IgD-negative memory B cell (primary cell): ENCODE measurements at regions not wholly inside any gene's neighbourhood (a gene's known extent, or its start where the extent isn't known, plus 50 kb on each side); places are given as distances from the start of the nearest gene placed in this dataset.

Experiments used
- H3K27ac Mint-ChIP-seq, 3 donors: one replicate each; pipeline ENCODE4 v1.8.0; 2020 to 2022; ENCODE audit warnings: mild to moderate bottlenecking in 3 of 3, mixed read lengths in 3 of 3, moderate library complexity in 1 of 3
- H3K27me3 Mint-ChIP-seq: one replicate; pipeline ENCODE4 v1.8.0; 2021; ENCODE audit warnings: mixed read lengths
- H3K36me3 Mint-ChIP-seq: one replicate; pipeline ENCODE4 v1.8.0; 2020; ENCODE audit warnings: mild to moderate bottlenecking, mixed read lengths
- H3K4me1 Mint-ChIP-seq, 3 donors: one replicate each; pipeline ENCODE4 v1.8.0; 2020 to 2022; ENCODE audit warnings: mixed read lengths in 3 of 3, mild to moderate bottlenecking in 1 of 3
- H3K4me3 Mint-ChIP-seq, 4 donors: one replicate each; pipeline ENCODE4 v1.8.0; 2020 to 2022; ENCODE audit warnings: mild to moderate bottlenecking in 4 of 4, mixed read lengths in 4 of 4, moderate library complexity in 3 of 4
- H3K9me3 Mint-ChIP-seq, 3 donors: one replicate each; pipeline ENCODE4 v1.8.0; 2020 to 2021; ENCODE audit warnings: mixed read lengths in 3 of 3, mild to moderate bottlenecking in 1 of 3

GRCh38 chr2:35932276-35932963 is 423.2 kb upstream of the CRIM1 start:
- peaks cover 0 to 2% (median 0%) of the 10 kb centered on the region in 3 donors for H3K4me1 Mint-ChIP-seq

GRCh38 chr2:35931626-35932025 is 424.0 kb upstream of the CRIM1 start:
- Mint-ChIP-seq H3K27ac (no peak overlapping the region), H3K36me3 (no peaks in the 10 kb centered on the region), H3K4me3 (no peak overlapping the region), H3K9me3 (peaks cover 0 to 9% (median 0%) of the 10 kb centered on the region in 3 donors), H3K4me1 (peaks cover 0 to 2% (median 0%) of the 10 kb centered on the region in 3 donors), H3K27me3 (no peaks in the 10 kb centered on the region)

More at GRCh38 chr2:35932276-35932963, 423.2 kb upstream of the CRIM1 start:
- Mint-ChIP-seq H3K27ac (no peak overlapping the region), H3K36me3 (no peaks in the 10 kb centered on the region), H3K4me3 (no peak overlapping the region), H3K9me3 (peaks cover 0 to 7% (median 0%) of the 10 kb centered on the region in 3 donors), H3K27me3 (no peaks in the 10 kb centered on the region)

- no peak overlapping the region for H3K4me3 Mint-ChIP-seq
- H3K27me3 Mint-ChIP-seq: no peaks in the 10 kb centered on the region
- H3K27ac Mint-ChIP-seq: no peak overlapping the region
- H3K36me3 Mint-ChIP-seq: no peaks in the 10 kb centered on the region
- H3K4me1 Mint-ChIP-seq: peaks cover 0 to 2% (median 0%) of the 10 kb centered on the region in 3 donors
- H3K9me3 Mint-ChIP-seq: peaks cover 0 to 9% (median 0%) of the 10 kb centered on the region in 3 donors
Measured at GRCh38 chr2:35931115-35931514, 424.5 kb upstream of the CRIM1 start.

- Mint-ChIP-seq H3K27me3 (no peaks in the 10 kb centered on the region), H3K36me3 (no peaks in the 10 kb centered on the region), H3K4me3 (no peak overlapping the region), H3K9me3 (peaks cover 0 to 9% (median 0%) of the 10 kb centered on the region in 3 donors), H3K4me1 (peaks cover 0 to 2% (median 0%) of the 10 kb centered on the region in 3 donors), H3K27ac (no peak overlapping the region)
Measured at GRCh38 chr2:35929551-35929950, 426.0 kb upstream of the CRIM1 start.

GRCh38 chr2:35920061-35920460 is 435.5 kb upstream of the CRIM1 start:
- Mint-ChIP-seq H3K27me3 (no peaks in the 10 kb centered on the region), H3K9me3 (no peaks in the 10 kb centered on the region), H3K36me3 (no peaks in the 10 kb centered on the region), H3K4me1 (no peaks in the 10 kb centered on the region), H3K4me3 (no peak overlapping the region), H3K27ac (no peak overlapping the region)

- H3K36me3 Mint-ChIP-seq: no peaks in the 10 kb centered on the region
- no peaks in the 10 kb centered on the region for H3K9me3 Mint-ChIP-seq
- no peaks in the 10 kb centered on the region for H3K27me3 Mint-ChIP-seq
- H3K27ac Mint-ChIP-seq: no peak overlapping the region
- H3K4me3 Mint-ChIP-seq: no peak overlapping the region
- no peaks in the 10 kb centered on the region for H3K4me1 Mint-ChIP-seq
Measured at GRCh38 chr2:35915261-35915660, 440.3 kb upstream of the CRIM1 start.

GRCh38 chr2:35891936-35892335 is 463.6 kb upstream of the CRIM1 start:
- Mint-ChIP-seq H3K27me3 (no peaks in the 10 kb centered on the region), H3K27ac (no peak overlapping the region)

GRCh38 chr2:35891528-35891927 is 464.1 kb upstream of the CRIM1 start:
- H3K27ac Mint-ChIP-seq: no peak overlapping the region
- H3K4me3 Mint-ChIP-seq: no peak overlapping the region
- H3K36me3 Mint-ChIP-seq: no peaks in the 10 kb centered on the region
- H3K4me1 Mint-ChIP-seq: peaks cover 0 to 2% (median 2%) of the 10 kb centered on the region in 3 donors
- no peaks in the 10 kb centered on the region for H3K27me3 Mint-ChIP-seq
- H3K9me3 Mint-ChIP-seq: peaks cover 3 to 8% (median 3%) of the 10 kb centered on the region in 3 donors

More at GRCh38 chr2:35891936-35892335, 463.6 kb upstream of the CRIM1 start:
- Mint-ChIP-seq H3K9me3 (peaks cover 3 to 8% (median 3%) of the 10 kb centered on the region in 3 donors), H3K4me3 (peak overlapping the region in 2 of 4 donors; percentile 20 to 49), H3K36me3 (no peaks in the 10 kb centered on the region), H3K4me1 (peaks cover 0 to 2% (median 2%) of the 10 kb centered on the region in 3 donors)

GRCh38 chr2:35887146-35887545 is 468.4 kb upstream of the CRIM1 start:
- H3K4me1 Mint-ChIP-seq: no peaks in the 10 kb centered on the region

GRCh38 chr2:35873921-35874320 is 481.7 kb upstream of the CRIM1 start:
- H3K4me1 Mint-ChIP-seq: no peaks in the 10 kb centered on the region
- H3K36me3 Mint-ChIP-seq: no peaks in the 10 kb centered on the region
- H3K27me3 Mint-ChIP-seq: no peaks in the 10 kb centered on the region
- H3K9me3 Mint-ChIP-seq: peaks cover 0 to 2% (median 0%) of the 10 kb centered on the region in 3 donors
- H3K27ac Mint-ChIP-seq: no peak overlapping the region
- H3K4me3 Mint-ChIP-seq: no peak overlapping the region

More at GRCh38 chr2:35887146-35887545, 468.4 kb upstream of the CRIM1 start:
- no peaks in the 10 kb centered on the region for H3K36me3 Mint-ChIP-seq
- H3K4me3 Mint-ChIP-seq: no peak overlapping the region
- no peak overlapping the region for H3K27ac Mint-ChIP-seq
- peaks cover 0 to 5% (median 0%) of the 10 kb centered on the region in 3 donors for H3K9me3 Mint-ChIP-seq
- no peaks in the 10 kb centered on the region for H3K27me3 Mint-ChIP-seq

GRCh38 chr2:35871672-35872071 is 483.9 kb upstream of the CRIM1 start:
- Mint-ChIP-seq H3K36me3 (no peaks in the 10 kb centered on the region), H3K4me1 (no peaks in the 10 kb centered on the region), H3K4me3 (no peak overlapping the region), H3K27me3 (no peaks in the 10 kb centered on the region), H3K9me3 (peaks cover 0 to 3% (median 0%) of the 10 kb centered on the region in 3 donors), H3K27ac (no peak overlapping the region)

- Mint-ChIP-seq H3K4me3 (no peak overlapping the region), H3K4me1 (no peaks in the 10 kb centered on the region), H3K27ac (no peak overlapping the region), H3K27me3 (no peaks in the 10 kb centered on the region), H3K36me3 (no peaks in the 10 kb centered on the region), H3K9me3 (peaks cover 0 to 3% (median 0%) of the 10 kb centered on the region in 3 donors)
Measured at GRCh38 chr2:35870713-35871112, 484.9 kb upstream of the CRIM1 start.

- Mint-ChIP-seq H3K27me3 (no peaks in the 10 kb centered on the region), H3K4me1 (peaks cover 0 to 2% (median 0%) of the 10 kb centered on the region in 3 donors), H3K9me3 (peaks cover 0 to 3% (median 0%) of the 10 kb centered on the region in 3 donors), H3K36me3 (no peaks in the 10 kb centered on the region), H3K27ac (no peak overlapping the region), H3K4me3 (no peak overlapping the region)
Measured at GRCh38 chr2:35864141-35864540, 491.4 kb upstream of the CRIM1 start.

GRCh38 chr2:35858216-35858615 is 497.4 kb upstream of the CRIM1 start:
- H3K27me3 Mint-ChIP-seq: no peaks in the 10 kb centered on the region
- no peaks in the 10 kb centered on the region for H3K4me1 Mint-ChIP-seq
- no peak overlapping the region for H3K4me3 Mint-ChIP-seq
- no peak overlapping the region for H3K27ac Mint-ChIP-seq
- no peaks in the 10 kb centered on the region for H3K9me3 Mint-ChIP-seq
- no peaks in the 10 kb centered on the region for H3K36me3 Mint-ChIP-seq

- Mint-ChIP-seq H3K4me1 (no peaks in the 10 kb centered on the region), H3K4me3 (no peak overlapping the region), H3K27me3 (no peaks in the 10 kb centered on the region), H3K36me3 (no peaks in the 10 kb centered on the region), H3K27ac (no peak overlapping the region), H3K9me3 (no peaks in the 10 kb centered on the region)
Measured at GRCh38 chr2:35857498-35857897, 498.1 kb upstream of the CRIM1 start.

- no peaks in the 10 kb centered on the region for H3K36me3 Mint-ChIP-seq
- H3K27me3 Mint-ChIP-seq: no peaks in the 10 kb centered on the region
- peaks cover 3 to 10% (median 5%) of the 10 kb centered on the region in 3 donors for H3K9me3 Mint-ChIP-seq
- no peak overlapping the region for H3K4me3 Mint-ChIP-seq
- H3K4me1 Mint-ChIP-seq: no peaks in the 10 kb centered on the region
- H3K27ac Mint-ChIP-seq: no peak overlapping the region
Measured at GRCh38 chr2:35831385-35831784, 524.2 kb upstream of the CRIM1 start.
